ENCODE measurements at regions not wholly inside any gene's neighbourhood (a gene's known extent, or its start where the extent isn't known, plus 50 kb on each side); places are given as distances from the start of the nearest gene placed in this dataset.

GRCh38 chr7:25704413-25704812, 447.6 kb upstream of the NFE2L3 start:
- Histone ChIP-seq H3K4me1 (ENCODE audit: control insufficient read depth in 2 of 3, insufficient read depth in 2 of 3, low read depth in 1 of 3, low read length in 3 of 3) (peaks cover 0 to 5% (median 0%) of the 10 kb centered on the region in 3 donors), H3K9ac (ENCODE audit: low read length in 3 of 3) (no peak overlapping the region), H3K36me3 (ENCODE audit: control insufficient read depth in 2 of 3, insufficient read depth in 3 of 3, low read length in 3 of 3) (no peaks in the 10 kb centered on the region), H3K9me3 (ENCODE audit: control insufficient read depth in 2 of 3, insufficient read depth in 1 of 3, low read length in 3 of 3) (no peaks in the 10 kb centered on the region), H3K27me3 (ENCODE audit: control insufficient read depth, insufficient read depth, low read length) (no peaks in the 10 kb centered on the region), H3K27ac (ENCODE audit: low read depth in 2 of 2, low read length in 2 of 2) (no peak overlapping the region), H3K4me3 (ENCODE audit: low read length in 3 of 3) (no peak overlapping the region)
- DNase-seq (peak in 2 of 5 donors; percentile 54 to 60), FAIRE-seq (no peak)
- intact Hi-C loops (cut with DNase I), result no loop called here
- TF ChIP-seq CTCF (IDR thresholded peaks at IDR 0.05; ENCODE audit: borderline replicate concordance, extremely low read depth, insufficient read depth), result no peak

- no peak for TF ChIP-seq CTCF (IDR thresholded peaks at IDR 0.05; ENCODE audit: borderline replicate concordance, extremely low read depth, insufficient read depth)
- H3K4me3 ChIP-seq (ENCODE audit: low read length in 3 of 3), result no peak overlapping the region
- no peaks in the 10 kb centered on the region for H3K27me3 ChIP-seq (ENCODE audit: control insufficient read depth, insufficient read depth, low read length)
- DNase-seq (no peak), FAIRE-seq (no peak)
- intact Hi-C loops (cut with DNase I), result no loop called here
- no peak overlapping the region for H3K27ac ChIP-seq (ENCODE audit: low read depth in 2 of 2, low read length in 2 of 2)
- H3K9ac ChIP-seq (ENCODE audit: low read length in 3 of 3), result no peak overlapping the region
- H3K9me3 ChIP-seq (ENCODE audit: control insufficient read depth in 2 of 3, insufficient read depth in 1 of 3, low read length in 3 of 3), result no peaks in the 10 kb centered on the region
- no peaks in the 10 kb centered on the region for H3K36me3 ChIP-seq (ENCODE audit: control insufficient read depth in 2 of 3, insufficient read depth in 3 of 3, low read length in 3 of 3)
- H3K4me1 ChIP-seq (ENCODE audit: control insufficient read depth in 2 of 3, insufficient read depth in 2 of 3, low read depth in 1 of 3, low read length in 3 of 3), result peaks cover 0 to 5% (median 0%) of the 10 kb centered on the region in 3 donors
Measured at GRCh38 chr7:25706764-25707163, 445.2 kb upstream of the NFE2L3 start.

- DNase-seq, result peak in 4 of 5 donors; percentile 59 to 89 (median 76)
Measured at GRCh38 chr7:25707768-25708620, 444.0 kb upstream of the NFE2L3 start.

More at GRCh38 chr7:25707768-25708620, 444.0 kb upstream of the NFE2L3 start:
- Histone ChIP-seq H3K4me3 (ENCODE audit: low read length in 3 of 3) (no peak overlapping the region), H3K36me3 (ENCODE audit: control insufficient read depth in 2 of 3, insufficient read depth in 3 of 3, low read length in 3 of 3) (no peaks in the 10 kb centered on the region), H3K9ac (ENCODE audit: low read length in 3 of 3) (no peak overlapping the region), H3K9me3 (ENCODE audit: control insufficient read depth in 2 of 3, insufficient read depth in 1 of 3, low read length in 3 of 3) (no peaks in the 10 kb centered on the region), H3K27ac (ENCODE audit: low read depth in 2 of 2, low read length in 2 of 2) (no peak overlapping the region), H3K4me1 (ENCODE audit: control insufficient read depth in 2 of 3, insufficient read depth in 2 of 3, low read depth in 1 of 3, low read length in 3 of 3) (peaks cover 0 to 5% (median 0%) of the 10 kb centered on the region in 3 donors), H3K27me3 (ENCODE audit: control insufficient read depth, insufficient read depth, low read length) (no peaks in the 10 kb centered on the region)
- no peak for TF ChIP-seq CTCF (IDR thresholded peaks at IDR 0.05; ENCODE audit: borderline replicate concordance, extremely low read depth, insufficient read depth)
- intact Hi-C loops (cut with DNase I), result no loop called here
- FAIRE-seq, result no peak

Measured in kidney (tissue), 13 donors.